SK-N-SH (cell line): ENCODE measurements at regions not wholly inside any gene's neighbourhood (a gene's known extent, or its start where the extent isn't known, plus 50 kb on each side); places are given as distances from the start of the nearest gene placed in this dataset.

Source experiments
- CTCF ChIA-PET: fragments of 300-600, 350-600 bp; formaldehyde crosslinking; extraction: SDS; loops from one replicate; lab custom pipeline; 2021; lab: Yijun Ruan, JAX
- POLR2A ChIA-PET: fragments of 350-600 bp; sonication (Branson Sonifier 250); formaldehyde crosslinking; extraction: SDS; loops from one replicate; lab custom pipeline; 2020; ENCODE audit warnings: antibody characterized with exemption, inconsistent platforms; lab: Yijun Ruan, JAX
- DNase-seq: peaks from one replicate; pipeline ENCODE4 v3.0.0; 2012
- H2AFZ ChIP-seq: fragments of 200-600 bp; sonication (generic); 2 replicates; pipeline ENCODE4 v1.8.1; 2016; ENCODE audit warnings: antibody characterized with exemption, mild to moderate bottlenecking, low read depth
- H3F3A ChIP-seq: fragments of 200-600 bp; sonication (generic); replicated peaks from 2 replicates; pipeline ENCODE3; 2016; ENCODE audit warnings: antibody characterized with exemption, mild to moderate bottlenecking; ENCODE audit not compliant: insufficient read depth
- H3K27ac ChIP-seq, 2 experiments: fragments of 200-500 bp in 1 of 2; fragments of 200-600 bp in 1 of 2; sonication (Bioruptor generic) in 1 of 2; sonication (generic), shearing (Covaris generic) in 1 of 2; 2 replicates each; pipeline versions ENCODE4 v1.5.1 to v1.6.1; 2014 to 2016; ENCODE audit warnings: low read depth in 2 of 2, inconsistent platforms in 1 of 2, low read length in 1 of 2, mild to moderate bottlenecking in 1 of 2, mixed read lengths in 1 of 2
- H3K27me3 ChIP-seq: fragments of 200-600 bp; sonication (generic), shearing (Covaris generic); 2 replicates; pipeline ENCODE4 v1.6.1; 2016; ENCODE audit warnings: mixed run types; ENCODE audit not compliant: insufficient read depth
- H3K36me3 ChIP-seq, 2 experiments: fragments of 200-500 bp in 1 of 2; fragments of 200-600 bp in 1 of 2; sonication (Bioruptor generic) in 1 of 2; sonication (generic) in 1 of 2; replicated peaks in 1 of 2; 2 replicates each; pipeline versions ENCODE3 to v1.5.1; 2014 to 2016; ENCODE audit warnings: low read length in 1 of 2, mild to moderate bottlenecking in 1 of 2; ENCODE audit not compliant: insufficient read depth in 2 of 2, control insufficient read depth in 1 of 2
- H3K4me1 ChIP-seq, 2 experiments: fragments of 200-500 bp in 1 of 2; fragments of 200-600 bp in 1 of 2; sonication (Bioruptor generic) in 1 of 2; sonication (generic), shearing (Covaris generic) in 1 of 2; 2 replicates each; pipeline versions ENCODE4 v1.5.1 to v1.6.1; 2014 to 2016; ENCODE audit warnings: low read depth in 1 of 2, low read length in 1 of 2, mixed run types in 1 of 2; ENCODE audit not compliant: insufficient read depth in 2 of 2, control insufficient read depth in 1 of 2
- H3K4me2 ChIP-seq: fragments of 200-600 bp; sonication (generic), shearing (Covaris generic); 2 replicates; pipeline ENCODE4 v1.6.1; 2017; ENCODE audit warnings: mixed run types
- H3K4me3 ChIP-seq, 2 experiments: fragments of 200-500 bp in 1 of 2; fragments of 200-600 bp in 1 of 2; sonication (Bioruptor generic) in 1 of 2; sonication (generic), shearing (Covaris generic) in 1 of 2; 2 replicates each; pipeline versions ENCODE4 v1.5.1 to v1.8.1; 2014 to 2016; ENCODE audit warnings: low read depth in 2 of 2, inconsistent platforms in 1 of 2, low read length in 1 of 2, mild to moderate bottlenecking in 1 of 2, mixed read lengths in 1 of 2, moderate library complexity in 1 of 2
- H3K79me2 ChIP-seq: fragments of 200-600 bp; sonication (generic); 2 replicates; pipeline ENCODE4 v1.8.1; 2017; ENCODE audit warnings: mild to moderate bottlenecking; ENCODE audit not compliant: insufficient read depth
- H3K9ac ChIP-seq: fragments of 200-600 bp; sonication (generic); 2 replicates; pipeline ENCODE4 v1.6.1; 2017; ENCODE audit warnings: mixed run types
- H3K9me2 ChIP-seq: fragments of 200-600 bp; sonication (generic); 2 replicates; pipeline ENCODE4 v1.6.1; 2017; ENCODE audit warnings: mixed run types
- H3K9me3 ChIP-seq: fragments of 200-600 bp; sonication (generic); 2 replicates; pipeline ENCODE4 v1.6.1; 2017; ENCODE audit warnings: mixed run types, mild to moderate bottlenecking, moderate library complexity
- H4K20me1 ChIP-seq: fragments of 200-600 bp; sonication (generic); 2 replicates; pipeline ENCODE4 v1.6.1; 2017; ENCODE audit warnings: mild to moderate bottlenecking, mixed run types; ENCODE audit not compliant: insufficient read depth
- ELF1 ChIP-seq: IDR thresholded peaks from 2 replicates; pipeline ENCODE4 v1.4.0; 2012
- EP300 ChIP-seq, 2 experiments: IDR thresholded peaks; 2 replicates each; pipeline versions ENCODE4 v1.4.0 to v1.6.1; 2012; ENCODE audit warnings: borderline replicate concordance in 1 of 2, low read depth in 1 of 2, low read length in 1 of 2
- EZH2phosphoT487 ChIP-seq: fragments of 200-600 bp; sonication (generic); IDR thresholded peaks from 2 replicates; pipeline ENCODE4 v1.6.1; 2017; ENCODE audit warnings: low read depth, mixed run types, mild to moderate bottlenecking, antibody characterized with exemption, moderate library complexity, borderline replicate concordance
- FOSL2 ChIP-seq: IDR thresholded peaks from 2 replicates; pipeline ENCODE4 v1.4.0; 2012; ENCODE audit warnings: low read depth, mild to moderate bottlenecking, moderate library complexity, borderline replicate concordance
- FOXJ3 ChIP-seq: sonication (generic); formaldehyde crosslinking; IDR thresholded peaks from 2 replicates; pipeline ENCODE4 v1.5.1; 2020; ENCODE audit warnings: mild to moderate bottlenecking, missing genetic modification reagents
- FOXM1 ChIP-seq: IDR thresholded peaks from 2 replicates; pipeline ENCODE4 v1.4.0; 2012; ENCODE audit warnings: low read depth, mild to moderate bottlenecking
- GABPA ChIP-seq: IDR thresholded peaks from 2 replicates; pipeline ENCODE4 v1.4.0; 2012; ENCODE audit warnings: low read depth, mild to moderate bottlenecking
- MXI1 ChIP-seq: IDR thresholded peaks from 2 replicates; pipeline ENCODE4 v1.6.1; 2012; ENCODE audit warnings: mild to moderate bottlenecking, low read depth, low read length, improper control_type of control experiment
- NFIC ChIP-seq: IDR thresholded peaks from 2 replicates; pipeline ENCODE4 v1.4.0; 2012; ENCODE audit warnings: borderline replicate concordance
- POLR2AphosphoS5 ChIP-seq: IDR thresholded peaks from 2 replicates; pipeline ENCODE4 v1.6.1; 2012; ENCODE audit warnings: low read depth, low read length
- RFX5 ChIP-seq: IDR thresholded peaks from 2 replicates; pipeline ENCODE4 v1.6.1; 2012; ENCODE audit warnings: mild to moderate bottlenecking, improper control_type of control experiment, low read length
- RXRA ChIP-seq: IDR thresholded peaks from 2 replicates; pipeline ENCODE4 v1.4.0; 2012; ENCODE audit warnings: low read depth, mild to moderate bottlenecking, borderline replicate concordance
- TEAD4 ChIP-seq: IDR thresholded peaks from 2 replicates; pipeline ENCODE4 v1.4.0; 2012; ENCODE audit warnings: mild to moderate bottlenecking, borderline replicate concordance; ENCODE audit not compliant: insufficient read depth
- YY1 ChIP-seq: IDR thresholded peaks from 2 replicates; pipeline ENCODE4 v1.4.0; 2012; ENCODE audit warnings: low read depth, mild to moderate bottlenecking
- WGBS: methylation state at CpG from one replicate; pipeline ENCODE4 v1.1.6; 2017; ENCODE audit warnings: low lambda C conversion rate; 5-methylcytosine and 5-hydroxymethylcytosine counted together
- TF ChIP-seq, protein P1 (sequence below): IDR thresholded peaks from 2 replicates; pipeline ENCODE4 v1.4.0; 2012; ENCODE audit warnings: low read depth, borderline replicate concordance
- TF ChIP-seq, protein P2 (sequence below): IDR thresholded peaks from 2 replicates; pipeline ENCODE4 v1.6.1; 2012; ENCODE audit warnings: mild to moderate bottlenecking, low read depth, low read length, moderate library complexity
- TF ChIP-seq, protein P3 (sequence below): IDR thresholded peaks from 2 replicates; pipeline ENCODE4; 2012

DNA sequence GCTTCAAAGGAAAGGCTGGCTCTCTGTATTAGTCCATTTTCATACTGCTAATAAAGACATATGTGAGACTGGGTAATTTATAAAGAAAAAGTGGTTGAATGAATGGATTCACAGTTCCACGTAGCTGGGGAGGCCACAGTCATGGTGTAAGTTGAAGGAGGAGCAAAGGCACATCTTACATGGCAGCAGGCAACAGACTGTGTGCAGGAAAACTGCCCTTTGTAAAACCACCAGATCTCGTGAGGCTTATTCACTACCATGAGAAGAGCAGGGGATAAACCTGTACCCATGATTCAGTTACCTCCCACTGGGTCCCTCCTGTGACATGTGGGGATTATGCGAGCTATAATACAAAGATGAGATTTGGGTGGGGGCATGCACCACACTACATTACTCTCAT, 1486.6 kb downstream of the PCDH7 start (continued):
- TF ChIP-seq TEAD4 (no peak), RXRA (no peak), RFX5 (no peak)

DNA sequence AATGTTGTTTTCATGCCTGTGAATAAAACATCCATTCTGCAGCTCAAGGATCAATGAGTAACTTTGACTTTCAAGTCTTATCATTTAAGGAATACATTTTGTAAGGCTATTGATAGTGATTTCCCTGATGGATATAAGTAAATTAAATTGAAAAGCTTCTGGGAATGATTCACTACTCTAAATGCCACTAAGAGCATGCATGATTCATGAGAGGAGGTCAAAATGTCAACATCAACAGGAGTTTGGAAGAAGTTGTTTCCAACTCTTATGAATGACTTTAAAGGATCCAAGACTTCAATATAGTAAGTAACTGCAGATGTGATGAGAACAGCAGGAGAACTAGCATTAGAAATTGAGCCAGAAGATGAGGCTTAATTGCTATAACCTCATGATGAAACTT, 1487.3 kb downstream of the PCDH7 start:
- ChIA-PET CTCF (no interaction called here), POLR2A (no interaction called here)
- Histone ChIP-seq H3K4me2 (no peak overlapping the region), H3K9ac (no peak overlapping the region), H3F3A (no peaks in the 10 kb centered on the region), H3K4me1 (no peaks in the 10 kb centered on the region), H3K79me2 (no peaks in the 10 kb centered on the region), H3K27ac (no peak overlapping the region), H3K4me3 (no peak overlapping the region), H3K36me3 (no peaks in the 10 kb centered on the region), H3K27me3 (no peaks in the 10 kb centered on the region), H3K9me3 (no peaks in the 10 kb centered on the region), H3K9me2 (no peaks in the 10 kb centered on the region), H4K20me1 (no peaks in the 10 kb centered on the region), H2AFZ (no peak overlapping the region)
- TF ChIP-seq EZH2phosphoT487: no peak
- no peak for TF ChIP-seq ELF1
- DNase-seq: no peak

DNA sequence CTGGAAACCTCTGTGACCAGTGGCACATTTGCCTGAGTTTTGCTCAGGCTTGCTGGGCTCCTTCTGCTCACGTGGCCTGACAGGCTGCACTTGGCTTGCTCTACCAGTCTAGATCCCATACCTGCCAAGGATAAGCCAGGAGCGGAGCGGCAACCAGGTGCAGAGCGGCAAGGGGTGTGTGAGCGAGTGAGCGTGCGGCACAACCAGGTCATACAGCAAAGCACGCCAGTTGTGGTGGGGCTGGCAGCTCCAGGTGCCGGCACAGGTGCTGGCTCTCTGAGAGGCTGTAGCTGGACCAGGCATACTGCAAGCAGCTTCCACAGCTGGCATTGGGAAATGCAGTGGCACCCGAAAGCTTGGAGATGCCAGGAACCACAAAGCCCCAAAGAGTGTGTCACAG, 1495.1 kb downstream of the PCDH7 start:
- no peaks in the 10 kb centered on the region for H4K20me1 ChIP-seq
- no peak for DNase-seq
- H3K27me3 ChIP-seq: no peaks in the 10 kb centered on the region
- no peaks in the 10 kb centered on the region for H3F3A ChIP-seq
- H3K4me1 ChIP-seq: no peaks in the 10 kb centered on the region
- H3K4me2 ChIP-seq: no peak overlapping the region
- H3K4me3 ChIP-seq: no peak overlapping the region
- no peaks in the 10 kb centered on the region for H3K36me3 ChIP-seq
- no peaks in the 10 kb centered on the region for H3K79me2 ChIP-seq
- TF ChIP-seq RXRA (no peak), MXI1 (no peak), FOXJ3 (no peak), FOXM1 (no peak), FOSL2 (no peak), NFIC (no peak), POLR2AphosphoS5 (no peak), GABPA (no peak), ELF1 (no peak), EP300 (IDR thresholded peaks at IDR 0.05; ENCODE audit: borderline replicate concordance in 1 of 2, low read depth in 1 of 2, low read length in 1 of 2) (no peak), TEAD4 (no peak), RFX5 (no peak), EZH2phosphoT487 (no peak), YY1 (no peak)
- TF ChIP-seq, protein P1, sequence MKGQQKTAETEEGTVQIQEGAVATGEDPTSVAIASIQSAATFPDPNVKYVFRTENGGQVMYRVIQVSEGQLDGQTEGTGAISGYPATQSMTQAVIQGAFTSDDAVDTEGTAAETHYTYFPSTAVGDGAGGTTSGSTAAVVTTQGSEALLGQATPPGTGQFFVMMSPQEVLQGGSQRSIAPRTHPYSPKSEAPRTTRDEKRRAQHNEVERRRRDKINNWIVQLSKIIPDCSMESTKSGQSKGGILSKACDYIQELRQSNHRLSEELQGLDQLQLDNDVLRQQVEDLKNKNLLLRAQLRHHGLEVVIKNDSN: no peak
- TF ChIP-seq, protein P2, sequence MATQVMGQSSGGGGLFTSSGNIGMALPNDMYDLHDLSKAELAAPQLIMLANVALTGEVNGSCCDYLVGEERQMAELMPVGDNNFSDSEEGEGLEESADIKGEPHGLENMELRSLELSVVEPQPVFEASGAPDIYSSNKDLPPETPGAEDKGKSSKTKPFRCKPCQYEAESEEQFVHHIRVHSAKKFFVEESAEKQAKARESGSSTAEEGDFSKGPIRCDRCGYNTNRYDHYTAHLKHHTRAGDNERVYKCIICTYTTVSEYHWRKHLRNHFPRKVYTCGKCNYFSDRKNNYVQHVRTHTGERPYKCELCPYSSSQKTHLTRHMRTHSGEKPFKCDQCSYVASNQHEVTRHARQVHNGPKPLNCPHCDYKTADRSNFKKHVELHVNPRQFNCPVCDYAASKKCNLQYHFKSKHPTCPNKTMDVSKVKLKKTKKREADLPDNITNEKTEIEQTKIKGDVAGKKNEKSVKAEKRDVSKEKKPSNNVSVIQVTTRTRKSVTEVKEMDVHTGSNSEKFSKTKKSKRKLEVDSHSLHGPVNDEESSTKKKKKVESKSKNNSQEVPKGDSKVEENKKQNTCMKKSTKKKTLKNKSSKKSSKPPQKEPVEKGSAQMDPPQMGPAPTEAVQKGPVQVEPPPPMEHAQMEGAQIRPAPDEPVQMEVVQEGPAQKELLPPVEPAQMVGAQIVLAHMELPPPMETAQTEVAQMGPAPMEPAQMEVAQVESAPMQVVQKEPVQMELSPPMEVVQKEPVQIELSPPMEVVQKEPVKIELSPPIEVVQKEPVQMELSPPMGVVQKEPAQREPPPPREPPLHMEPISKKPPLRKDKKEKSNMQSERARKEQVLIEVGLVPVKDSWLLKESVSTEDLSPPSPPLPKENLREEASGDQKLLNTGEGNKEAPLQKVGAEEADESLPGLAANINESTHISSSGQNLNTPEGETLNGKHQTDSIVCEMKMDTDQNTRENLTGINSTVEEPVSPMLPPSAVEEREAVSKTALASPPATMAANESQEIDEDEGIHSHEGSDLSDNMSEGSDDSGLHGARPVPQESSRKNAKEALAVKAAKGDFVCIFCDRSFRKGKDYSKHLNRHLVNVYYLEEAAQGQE: no peak
- TF ChIP-seq, protein P3, sequence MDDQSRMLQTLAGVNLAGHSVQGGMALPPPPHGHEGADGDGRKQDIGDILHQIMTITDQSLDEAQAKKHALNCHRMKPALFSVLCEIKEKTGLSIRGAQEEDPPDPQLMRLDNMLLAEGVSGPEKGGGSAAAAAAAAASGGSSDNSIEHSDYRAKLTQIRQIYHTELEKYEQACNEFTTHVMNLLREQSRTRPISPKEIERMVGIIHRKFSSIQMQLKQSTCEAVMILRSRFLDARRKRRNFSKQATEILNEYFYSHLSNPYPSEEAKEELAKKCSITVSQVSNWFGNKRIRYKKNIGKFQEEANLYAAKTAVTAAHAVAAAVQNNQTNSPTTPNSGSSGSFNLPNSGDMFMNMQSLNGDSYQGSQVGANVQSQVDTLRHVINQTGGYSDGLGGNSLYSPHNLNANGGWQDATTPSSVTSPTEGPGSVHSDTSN: no peak
- H2AFZ ChIP-seq: no peak overlapping the region
- H3K9me3 ChIP-seq: no peaks in the 10 kb centered on the region
- WGBS: 47% methylated on average over 9 of the region's 10 CpGs
- H3K9me2 ChIP-seq: no peaks in the 10 kb centered on the region
- no peak overlapping the region for H3K27ac ChIP-seq
- CTCF ChIA-PET: no interaction called here
- POLR2A ChIA-PET: no interaction called here
- no peak overlapping the region for H3K9ac ChIP-seq
